ENCODE measurements at regions not wholly inside any gene's neighbourhood (a gene's known extent, or its start where the extent isn't known, plus 50 kb on each side); places are given as distances from the start of the nearest gene placed in this dataset.

- no peak for DNase-seq
These were observed 362.6 kb upstream of the SMIM21 start for GRCh38 chr18:75790111-75790510.

DNA sequence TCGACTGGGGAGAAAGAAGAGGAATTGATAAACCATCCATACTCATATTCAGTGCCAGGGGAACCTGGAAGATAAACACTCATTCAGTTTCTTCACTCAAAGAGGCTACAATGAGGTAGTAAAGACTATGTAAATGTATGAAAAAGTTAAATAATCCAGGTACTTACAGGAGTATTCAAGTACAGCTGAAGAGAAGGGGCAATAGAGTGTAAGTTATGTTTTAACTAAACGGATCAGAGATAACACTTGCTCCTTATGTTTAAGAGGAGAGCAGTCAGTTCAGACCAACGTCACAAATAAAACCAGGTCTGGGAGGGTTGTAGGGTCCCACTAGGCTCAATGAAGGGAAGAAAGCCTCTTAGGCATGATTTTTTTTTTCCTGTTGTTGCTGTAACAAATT, 358.3 kb upstream of the SMIM21 start:
- no peak for DNase-seq

DNA sequence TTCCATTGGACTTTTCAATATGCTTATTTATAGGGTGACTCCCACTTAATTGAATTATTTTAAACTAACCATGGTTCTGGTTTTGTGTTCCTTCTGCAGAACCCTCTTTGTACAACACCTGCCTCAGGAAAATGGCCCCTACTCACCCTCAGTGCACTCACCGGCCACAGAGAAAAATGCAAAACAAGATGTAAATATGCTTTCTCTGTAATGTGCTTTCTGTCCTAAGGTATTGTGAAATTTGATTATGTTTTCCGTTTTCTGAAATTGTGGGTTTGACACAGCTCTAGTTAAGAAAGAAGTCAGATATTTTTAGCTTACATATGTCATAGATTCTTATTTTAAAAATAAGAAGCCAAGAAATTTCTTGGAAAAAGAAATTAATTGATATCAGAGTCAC, 357.7 kb upstream of the SMIM21 start:
- DNase-seq: no peak

- DNase-seq: no peak
These were observed 356.9 kb upstream of the SMIM21 start for GRCh38 chr18:75784390-75784789.

- DNase-seq: no peak
These were observed 356.2 kb upstream of the SMIM21 start for GRCh38 chr18:75783566-75784281.

- no peak for DNase-seq
These were observed 355.3 kb upstream of the SMIM21 start for GRCh38 chr18:75782826-75783225.

DNA sequence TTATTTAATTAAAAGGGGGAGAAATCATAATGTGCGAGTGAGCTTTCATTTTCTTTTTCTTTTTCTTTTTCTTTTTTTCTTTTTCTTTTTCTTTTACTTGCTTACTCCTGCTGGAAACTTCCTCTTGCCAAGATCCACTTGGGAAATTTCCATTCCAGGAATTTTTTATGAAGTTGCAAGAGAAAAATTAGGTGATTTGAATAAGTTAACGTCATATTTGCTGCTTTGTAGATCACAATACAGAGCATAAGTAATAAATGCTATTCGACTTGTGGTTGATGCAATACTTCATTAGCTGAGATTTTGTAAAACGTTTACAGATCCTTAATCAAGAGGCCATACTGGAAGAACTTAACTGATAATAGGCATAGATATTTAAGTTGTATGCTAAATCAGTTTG, 354.7 kb upstream of the SMIM21 start:
- no peak for DNase-seq

DNA sequence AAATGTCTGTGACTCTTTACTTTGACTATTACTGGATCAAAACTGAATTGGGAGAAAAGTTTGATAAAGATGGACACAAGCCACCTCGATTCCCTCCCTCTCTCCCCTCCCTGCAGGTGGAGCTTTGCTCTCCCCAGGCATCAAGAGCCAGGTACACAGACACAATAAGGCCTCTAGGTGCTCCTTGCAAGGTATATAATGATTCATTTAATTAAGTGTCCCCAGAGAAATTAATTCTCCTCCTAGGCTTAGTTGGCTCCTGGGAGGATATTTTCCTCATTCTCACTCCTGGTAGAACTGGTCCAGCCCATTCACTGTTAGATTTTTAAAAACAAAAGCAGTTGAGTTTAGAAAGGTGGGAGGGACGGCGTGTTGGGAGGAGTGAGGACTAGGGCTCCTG, 352.4 kb upstream of the SMIM21 start:
- no peak for DNase-seq

GRCh38 chr18:75779450-75779849, 351.9 kb upstream of the SMIM21 start:
- DNase-seq: no peak

- DNase-seq: no peak
These were observed 350.1 kb upstream of the SMIM21 start for GRCh38 chr18:75777630-75778029.

GRCh38 chr18:75775121-75775520, 347.6 kb upstream of the SMIM21 start:
- no peak for DNase-seq

DNA sequence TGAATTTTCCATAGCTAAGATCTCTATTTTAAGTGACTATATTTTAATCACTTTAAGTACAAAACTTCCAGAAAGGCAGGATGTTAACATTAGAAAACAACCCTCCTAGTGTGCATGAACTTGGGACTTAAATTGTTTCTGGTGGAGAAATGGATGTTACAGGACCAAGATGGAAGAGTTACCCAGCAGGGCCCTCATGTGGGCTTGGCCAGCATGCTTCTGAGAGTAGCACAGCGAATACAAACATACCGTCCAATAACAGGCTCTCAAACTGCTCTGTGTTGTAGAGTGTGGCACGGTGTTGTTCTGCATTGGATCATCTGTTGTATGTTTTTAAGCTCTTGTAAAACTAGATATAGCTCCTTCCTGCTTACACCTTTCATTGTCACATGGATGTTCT, 346.1 kb upstream of the SMIM21 start:
- no peak for DNase-seq

GRCh38 chr18:75762758-75763157, 335.3 kb upstream of the SMIM21 start:
- DNase-seq: no peak

DNA sequence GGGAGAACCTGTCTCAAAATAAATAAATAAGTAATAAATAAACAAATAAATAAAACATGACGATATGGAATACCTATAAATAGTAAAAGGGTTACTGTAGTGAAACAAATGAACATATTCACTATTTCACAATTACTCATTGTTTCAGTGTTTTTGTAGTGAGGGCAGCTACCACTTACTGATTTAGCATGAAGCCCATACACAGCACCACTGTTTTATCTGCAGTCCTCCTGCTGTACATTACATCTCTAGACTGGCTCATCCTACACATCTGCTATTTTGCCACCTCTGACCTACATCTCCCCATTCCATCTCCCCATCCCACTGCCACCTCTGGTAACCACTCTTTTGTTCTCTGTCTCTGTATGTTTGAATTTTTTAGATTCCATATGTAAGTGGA, 332.7 kb upstream of the SMIM21 start:
- no peak for DNase-seq

DNA sequence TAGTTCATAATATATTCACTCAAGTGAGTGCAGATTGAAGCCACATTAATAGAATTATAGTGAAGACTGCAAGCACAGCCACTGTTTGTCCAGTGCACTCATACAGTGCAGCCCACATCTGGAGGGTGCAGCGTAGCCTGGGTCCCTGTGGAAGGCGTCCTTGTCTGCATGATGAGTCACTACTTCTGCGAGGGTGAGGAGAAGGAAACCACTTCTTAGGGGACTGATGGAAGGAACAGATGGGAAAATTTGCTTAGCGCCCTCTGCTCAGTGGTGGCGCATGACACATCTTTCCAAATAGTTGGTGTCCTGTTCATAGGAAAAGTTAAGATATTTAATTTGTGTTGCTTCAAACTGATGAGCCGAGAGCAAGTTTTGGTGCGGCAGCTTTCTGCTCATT, 330.4 kb upstream of the SMIM21 start:
- DNase-seq: no peak

DNA sequence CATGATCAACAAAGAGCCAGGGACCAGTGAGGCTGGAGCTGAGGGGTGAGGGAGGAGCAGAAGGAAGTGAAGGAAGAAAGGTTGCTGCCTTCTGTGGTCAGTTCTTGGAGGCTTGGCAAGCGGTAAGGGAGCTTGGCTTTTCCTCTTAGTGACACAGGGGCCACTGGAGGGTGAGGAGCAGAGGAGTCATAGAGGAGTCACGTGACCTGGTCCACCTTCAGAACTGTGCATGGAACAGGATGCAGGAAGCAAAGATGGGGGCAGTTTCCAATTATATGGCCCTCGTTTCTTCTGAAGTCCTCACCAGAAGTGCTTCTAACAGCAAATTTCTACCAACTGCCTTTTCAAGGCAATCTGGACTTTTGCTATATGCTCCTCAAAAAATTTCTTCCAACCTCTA, 326.9 kb upstream of the SMIM21 start:
- no peak for DNase-seq

DNA sequence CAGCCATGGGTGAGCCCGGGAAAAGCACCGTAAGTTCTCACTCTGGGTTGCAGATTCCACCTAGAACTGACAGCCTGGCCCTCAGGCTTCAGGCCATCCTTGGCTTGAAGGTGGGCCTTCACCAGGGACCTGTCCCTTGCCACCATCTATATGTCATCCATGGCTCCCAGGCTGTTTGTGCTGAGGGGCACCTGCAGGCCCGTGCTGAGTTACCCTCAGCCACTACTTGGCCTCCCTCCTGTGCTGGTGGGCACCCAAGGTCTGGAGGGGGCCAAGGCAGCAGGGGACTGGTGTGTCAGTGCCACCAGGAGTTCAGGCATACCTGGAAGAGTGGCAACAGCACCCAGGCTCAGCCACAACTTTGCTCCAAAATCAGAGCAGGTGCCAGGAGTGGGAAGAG, 326.2 kb upstream of the SMIM21 start:
- no peak for DNase-seq

DNA sequence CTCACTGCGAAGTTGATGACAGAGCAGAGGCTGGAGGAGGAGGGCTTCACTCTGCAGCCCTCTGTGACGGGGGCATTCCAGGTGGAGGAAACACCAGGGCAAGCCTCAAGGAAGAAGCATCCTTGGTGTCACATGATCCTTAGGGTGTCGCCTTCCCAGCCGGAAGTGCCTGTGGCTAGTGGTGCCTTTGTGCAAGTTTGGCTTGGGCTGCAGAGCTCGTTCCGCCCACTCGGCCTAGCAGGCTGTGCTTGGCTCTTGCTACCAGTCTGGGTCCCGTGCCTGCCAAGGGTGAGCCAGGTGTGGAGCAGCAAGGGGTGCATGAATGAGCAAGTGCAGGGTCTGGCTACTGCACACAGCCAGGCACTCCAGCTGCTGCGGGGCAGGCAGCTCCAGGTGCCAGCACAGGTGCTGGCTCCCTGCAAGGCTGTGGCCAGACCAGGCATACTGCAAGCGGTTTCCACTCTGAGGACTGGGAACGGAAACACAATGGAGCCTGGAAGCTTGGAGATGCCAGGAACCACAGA, 325.3 kb upstream of the SMIM21 start:
- no peak for DNase-seq

DNA sequence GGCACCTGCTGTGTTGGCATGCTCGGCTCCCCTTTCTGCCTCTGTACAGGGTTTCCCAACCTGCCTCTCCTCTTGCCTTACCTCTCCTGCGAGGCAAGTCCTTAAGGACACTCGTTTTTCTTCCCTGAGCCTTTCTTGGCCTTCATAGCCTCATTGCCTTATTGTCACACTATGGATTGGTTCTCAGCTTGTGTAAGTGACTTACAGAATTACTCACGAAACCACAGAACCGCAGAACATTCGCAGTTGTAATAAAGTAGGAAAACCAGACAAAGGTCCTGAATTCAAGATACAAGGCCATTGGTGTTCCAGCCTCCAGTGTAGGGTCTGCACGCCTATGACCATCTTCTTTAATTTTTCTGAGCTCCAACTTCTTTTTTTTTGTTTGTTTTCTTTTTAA, 317.6 kb upstream of the SMIM21 start:
- no peak for DNase-seq

DNA sequence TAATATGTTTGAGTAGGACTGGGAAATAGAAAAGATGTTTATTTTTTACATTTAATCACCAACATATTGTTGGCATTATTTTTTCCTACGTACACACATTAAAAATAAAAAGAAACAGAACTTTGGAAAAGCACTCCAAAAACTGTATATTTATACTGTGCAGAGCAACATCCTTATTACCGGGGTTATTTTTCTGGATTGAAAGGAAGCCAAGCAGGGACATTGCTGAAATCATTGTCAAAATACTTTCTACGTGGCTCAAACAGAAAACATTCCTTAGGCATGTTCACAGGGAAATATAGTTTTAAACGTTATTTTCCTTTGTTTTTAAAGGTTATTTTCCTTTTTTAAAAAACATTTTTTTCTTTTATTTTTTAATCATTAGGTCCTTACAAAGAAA, 315.0 kb upstream of the SMIM21 start:
- no peak for DNase-seq

DNA sequence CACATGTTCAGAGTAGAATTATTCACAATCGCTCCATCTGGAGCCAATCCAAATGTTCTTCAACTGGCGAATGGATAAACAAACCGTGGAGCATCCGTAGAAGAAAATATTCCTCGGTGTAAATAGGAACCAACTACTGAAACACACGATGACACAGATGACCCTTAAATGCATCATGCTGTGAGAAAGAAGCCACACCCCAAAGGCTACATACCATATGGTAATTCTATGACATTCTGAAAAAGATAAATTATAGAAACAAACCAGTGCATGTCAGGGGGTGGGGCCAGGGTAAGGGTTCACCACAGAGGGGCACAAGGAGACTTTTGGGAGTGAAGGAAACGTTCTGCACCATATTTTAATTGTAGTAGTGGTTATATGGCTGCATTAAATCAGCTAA, 312.2 kb upstream of the SMIM21 start:
- DNase-seq: no peak

- no peak for DNase-seq
These were observed 307.8 kb upstream of the SMIM21 start for GRCh38 chr18:75735291-75735690.

DNA sequence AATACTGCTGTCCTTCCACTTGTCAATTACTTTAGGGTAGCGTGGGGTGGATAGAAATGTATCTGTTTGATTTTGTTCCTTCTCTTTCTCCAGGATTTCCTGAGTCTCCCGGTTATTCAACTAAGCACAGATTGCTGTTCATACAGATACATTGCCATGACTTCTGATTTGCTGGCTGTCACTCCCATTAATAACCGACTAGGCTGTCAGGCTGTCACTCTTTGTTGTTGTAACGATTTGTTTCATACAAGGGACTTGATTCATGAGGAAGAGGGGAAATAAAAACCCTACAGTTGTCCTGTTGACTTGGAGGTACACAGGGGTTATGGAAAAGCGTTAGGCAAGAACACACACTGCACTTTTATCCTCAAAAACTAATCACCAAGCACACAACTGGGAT, 302.7 kb upstream of the SMIM21 start:
- no peak for DNase-seq

DNA sequence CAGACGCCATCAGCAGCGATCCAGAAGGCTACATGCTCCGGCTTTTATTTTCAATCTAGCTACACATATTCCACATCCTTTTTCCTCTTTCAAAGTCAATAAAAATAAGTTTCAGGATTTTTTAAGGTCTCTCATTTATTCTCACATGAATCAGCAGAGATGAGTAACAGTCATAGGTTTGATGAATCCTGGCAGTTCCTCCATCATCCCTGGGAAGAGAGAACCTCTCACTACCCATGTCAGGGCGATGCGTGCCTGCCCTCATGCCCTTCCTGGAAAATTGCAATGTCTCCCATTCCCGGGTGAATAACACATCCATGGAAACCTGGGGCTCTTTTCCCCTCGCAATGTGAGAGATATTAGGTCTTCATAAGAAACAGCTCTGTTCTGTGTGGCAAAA, 301.1 kb upstream of the SMIM21 start:
- DNase-seq: no peak

GRCh38 chr18:75727456-75727855, 300.0 kb upstream of the SMIM21 start:
- DNase-seq: no peak

Measured in CD4-positive, alpha-beta T cell treated with Interleukin-4 for 4 hours (primary cell).